CD14-positive monocyte (primary cell): ENCODE measurements at regions not wholly inside any gene's neighbourhood (a gene's known extent, or its start where the extent isn't known, plus 50 kb on each side); places are given as distances from the start of the nearest gene placed in this dataset.

Experiments used
- DNase-seq, 3 donors: peaks; one replicate each; pipeline ENCODE4 v3.0.0-alpha.2; 2011 to 2022
- H2AFZ ChIP-seq: 2 replicates; pipeline ENCODE4 v1.6.0; 2012; ENCODE audit warnings: mild to moderate bottlenecking, low read depth, low read length, inconsistent platforms; ENCODE audit not compliant: insufficient read depth, poor library complexity, severe bottlenecking
- H3K27ac ChIP-seq, 2 donors: 1 replicate in 1 of 2; 2 replicates in 1 of 2; pipeline ENCODE4 v1.5.1; 2012 to 2013; ENCODE audit warnings: low read length in 2 of 2, control low read depth in 1 of 2, inconsistent platforms in 1 of 2, low read depth in 1 of 2, mild to moderate bottlenecking in 1 of 2
- H3K27me3 ChIP-seq, 2 donors: one replicate each; pipeline versions ENCODE4 v1.6.0 to v1.6.1; 2011 to 2013; ENCODE audit warnings: low read length in 2 of 2; ENCODE audit not compliant: control insufficient read depth in 2 of 2, insufficient read depth in 2 of 2
- H3K36me3 ChIP-seq, 2 donors: replicated peaks in 1 of 2; 1 replicate in 1 of 2; 2 replicates in 1 of 2; pipeline versions ENCODE4 v1.5.1 to v1.6.1; 2012 to 2013; ENCODE audit warnings: low read length in 2 of 2, control low read depth in 1 of 2, inconsistent platforms in 1 of 2, mild to moderate bottlenecking in 1 of 2; ENCODE audit not compliant: insufficient read depth in 2 of 2, control insufficient read depth in 1 of 2
- H3K4me1 ChIP-seq, 2 donors: 1 replicate in 1 of 2; 2 replicates in 1 of 2; pipeline versions ENCODE4 v1.5.1 to v1.6.1; 2012 to 2013; ENCODE audit warnings: low read length in 2 of 2, control low read depth in 1 of 2, inconsistent platforms in 1 of 2, mild to moderate bottlenecking in 1 of 2, moderate library complexity in 1 of 2; ENCODE audit not compliant: insufficient read depth in 2 of 2, control insufficient read depth in 1 of 2
- H3K4me2 ChIP-seq: replicated peaks from 2 replicates; pipeline ENCODE3; 2012; ENCODE audit warnings: low read length, moderate library complexity, mild to moderate bottlenecking; ENCODE audit not compliant: poor library complexity, severe bottlenecking; ENCODE audit errors: extremely low read depth
- H3K4me3 ChIP-seq, 3 experiments: fragments of 200-600 bp in 1 of 3; sonication (generic) in 1 of 3; replicated peaks in 1 of 3; 1 replicate in 2 of 3; 2 replicates in 1 of 3; pipeline ENCODE4 v1.5.1; 2011 to 2013; ENCODE audit warnings: low read length in 3 of 3, mild to moderate bottlenecking in 3 of 3, control low read depth in 2 of 3, low read depth in 2 of 3, inconsistent platforms in 1 of 3, moderate library complexity in 1 of 3
- H3K79me2 ChIP-seq: 2 replicates; pipeline ENCODE4 v1.6.0; 2012; ENCODE audit warnings: mild to moderate bottlenecking, control low read depth, inconsistent platforms, low read length, moderate library complexity; ENCODE audit not compliant: insufficient read depth
- H3K9ac ChIP-seq: 2 replicates; pipeline ENCODE4 v1.6.0; 2017; ENCODE audit warnings: low read length, mild to moderate bottlenecking; ENCODE audit not compliant: insufficient read depth, poor library complexity, severe bottlenecking
- H3K9me3 ChIP-seq, 2 donors: replicated peaks in 1 of 2; 1 replicate in 1 of 2; 2 replicates in 1 of 2; pipeline versions ENCODE4 v1.5.1 to v1.6.1; 2012 to 2013; ENCODE audit warnings: low read length in 2 of 2, control low read depth in 1 of 2; ENCODE audit not compliant: control insufficient read depth in 1 of 2, insufficient read depth in 1 of 2
- H4K20me1 ChIP-seq: 2 replicates; pipeline ENCODE4 v1.6.0; 2012; ENCODE audit warnings: mild to moderate bottlenecking, low read length, control low read depth, moderate library complexity; ENCODE audit not compliant: insufficient read depth
- H3K27ac Mint-ChIP-seq, 7 donors: one replicate each; pipeline ENCODE4 v1.8.0; 2020; ENCODE audit warnings: mild to moderate bottlenecking in 7 of 7, mixed read lengths in 7 of 7, moderate library complexity in 6 of 7, inconsistent platforms in 2 of 7
- H3K27me3 Mint-ChIP-seq, 3 donors: one replicate each; pipeline ENCODE4 v1.8.0; 2021 to 2022; ENCODE audit warnings: low read depth in 3 of 3, mild to moderate bottlenecking in 3 of 3, mixed read lengths in 3 of 3, moderate library complexity in 3 of 3, inconsistent platforms in 1 of 3
- H3K36me3 Mint-ChIP-seq, 2 donors: one replicate each; pipeline ENCODE4 v1.8.0; 2020; ENCODE audit warnings: mixed read lengths in 2 of 2, inconsistent platforms in 1 of 2, mild to moderate bottlenecking in 1 of 2
- H3K4me1 Mint-ChIP-seq: one replicate; pipeline ENCODE4 v1.8.0; 2020; ENCODE audit warnings: mild to moderate bottlenecking, mixed read lengths
- H3K4me3 Mint-ChIP-seq, 2 donors: one replicate each; pipeline ENCODE4 v1.8.0; 2020; ENCODE audit warnings: mild to moderate bottlenecking in 2 of 2, mixed read lengths in 2 of 2, moderate library complexity in 1 of 2
- H3K9me3 Mint-ChIP-seq, 7 donors: one replicate each; pipeline ENCODE4 v1.8.0; 2020 to 2022; ENCODE audit warnings: mixed read lengths in 7 of 7, mild to moderate bottlenecking in 6 of 7, moderate library complexity in 6 of 7, inconsistent platforms in 2 of 7
- CTCF ChIP-seq: fragments of 200-600 bp; IDR thresholded peaks from one replicate; pipeline ENCODE4 v1.8.0; 2022; ENCODE audit warnings: antibody characterized with exemption, mild to moderate bottlenecking
- WGBS: methylation state at CpG from one replicate; pipeline ENCODE4 v1.1.5; 2013; ENCODE audit warnings: missing lambda C conversion rate; ENCODE audit not compliant: insufficient coverage; 5-methylcytosine and 5-hydroxymethylcytosine counted together
- intact Hi-C, 2 donors: fragments of 100-400 bp; cut with micrococcal nuclease; formaldehyde crosslinking; loops; one replicate each; pipeline versions ENCODE4 v1.15.0 to v1.15.1; 2023

- Mint-ChIP-seq H3K36me3 (no peaks in the 10 kb centered on the region), H3K9me3 (peaks cover 0 to 8% (median 3%) of the 10 kb centered on the region in 7 donors)
These were observed 274.4 kb downstream of the OXSM start for GRCh38 chr3:26064297-26064696.

GRCh38 chr3:26068890-26069289 is 279.0 kb downstream of the OXSM start:
- Histone ChIP-seq H3K4me2 (no peak overlapping the region), H3K9ac (no peak overlapping the region), H4K20me1 (no peaks in the 10 kb centered on the region), H3K4me1 (no peaks in the 10 kb centered on the region), H3K4me3 (no peak overlapping the region), H3K27ac (no peak overlapping the region), H2AFZ (no peak overlapping the region), H3K36me3 (no peaks in the 10 kb centered on the region), H3K9me3 (no peaks in the 10 kb centered on the region), H3K79me2 (no peaks in the 10 kb centered on the region), H3K27me3 (no peaks in the 10 kb centered on the region)
- H3K27ac Mint-ChIP-seq: no peak overlapping the region
- no peak for TF ChIP-seq CTCF
- H3K9me3 Mint-ChIP-seq: peaks cover 0 to 3% (median 2%) of the 10 kb centered on the region in 7 donors
- no peak for DNase-seq
- WGBS: no CpG with 5 or more reads among the region's 4 CpGs
- H3K4me3 Mint-ChIP-seq: no peak overlapping the region
- H3K36me3 Mint-ChIP-seq: no peaks in the 10 kb centered on the region
- no peaks in the 10 kb centered on the region for H3K4me1 Mint-ChIP-seq
- intact Hi-C loops: no loop called here
- no peaks in the 10 kb centered on the region for H3K27me3 Mint-ChIP-seq

More at GRCh38 chr3:26064297-26064696, 274.4 kb downstream of the OXSM start:
- Mint-ChIP-seq H3K4me1 (no peaks in the 10 kb centered on the region), H3K4me3 (no peak overlapping the region), H3K27me3 (no peaks in the 10 kb centered on the region), H3K27ac (no peak overlapping the region)
- Histone ChIP-seq H4K20me1 (no peaks in the 10 kb centered on the region), H3K4me3 (no peak overlapping the region), H3K27me3 (no peaks in the 10 kb centered on the region), H3K9ac (no peak overlapping the region), H3K4me1 (no peaks in the 10 kb centered on the region), H3K36me3 (no peaks in the 10 kb centered on the region), H3K27ac (no peak overlapping the region), H2AFZ (no peak overlapping the region), H3K9me3 (no peaks in the 10 kb centered on the region), H3K79me2 (no peaks in the 10 kb centered on the region), H3K4me2 (no peak overlapping the region)
- WGBS: no CpG with 5 or more reads among the region's 1 CpG
- DNase-seq: no peak
- TF ChIP-seq CTCF: no peak
- intact Hi-C loops: no loop called here
